K562 (cell line): ENCODE measurements at regions not wholly inside any gene's neighbourhood (a gene's known extent, or its start where the extent isn't known, plus 50 kb on each side); places are given as distances from the start of the nearest gene placed in this dataset.

Source experiments
- ATAC-seq: fragments of 200-7000 bp; cut with Tn5 transposase; 3 replicates; pipeline ENCODE4 v1.9.1; 2020; ENCODE audit warnings: moderate library complexity
- BruUV-seq: library from RNA; stranded (reverse); fragments of 400-500 nt; replicated peaks from 2 replicates; lab custom pipeline; 2021; lab: Mats Ljungman, UMichigan
- CTCF ChIA-PET: fragments of 300-600 bp; formaldehyde crosslinking; extraction: SDS; loops from one replicate; lab custom pipeline; 2021; ENCODE audit warnings: low intra/inter-chr PET ratio; lab: Yijun Ruan, JAX
- POLR2A ChIA-PET: fragments of 300-600, 350-650 bp; sonication (Branson Sonifier 250); formaldehyde crosslinking; extraction: SDS; loops from one replicate; lab custom pipeline; 2021; ENCODE audit warnings: antibody characterized with exemption, inconsistent platforms; lab: Yijun Ruan, JAX
- DNase-seq, 4 experiments: peaks; one replicate each; pipeline versions ENCODE4 v3.0.0 to v3.0.0-alpha.2; 2011 to 2018; ENCODE audit warnings: low spot score in 3 of 4, mixed read lengths in 3 of 4; ENCODE audit errors: extremely low read depth in 1 of 4
- FAIRE-seq: peaks from 2 replicates; lab custom pipeline; 2011; peaks lifted over from hg19 to GRCh38; lab: Jason Lieb, UNC
- H2AFZ ChIP-seq: 2 replicates; pipeline ENCODE4 v1.6.0; 2011; ENCODE audit warnings: low read depth, low read length, control low read depth, inconsistent platforms
- H3K27ac ChIP-seq: fragments of 200-600 bp; 3 replicates; pipeline ENCODE4 v1.8.0; 2011; ENCODE audit warnings: low read depth, mild to moderate bottlenecking, control low read depth, inconsistent platforms, low read length, moderate library complexity, mixed read lengths; ENCODE audit errors: extremely low read depth
- H3K27me3 ChIP-seq, 2 experiments: fragments of 300-600 bp in 1 of 2; 2 replicates in 1 of 2; 3 replicates in 1 of 2; pipeline versions ENCODE4 v1.6.0 to v1.8.0; 2011; ENCODE audit warnings: inconsistent platforms in 2 of 2, low read length in 2 of 2, mild to moderate bottlenecking in 1 of 2, mixed read lengths in 1 of 2, moderate library complexity in 1 of 2; ENCODE audit not compliant: control insufficient read depth in 2 of 2, insufficient read depth in 2 of 2
- H3K36me3 ChIP-seq: fragments of 300-600 bp; 3 replicates; pipeline ENCODE4 v1.8.0; 2011; ENCODE audit warnings: mild to moderate bottlenecking, low read length, inconsistent platforms; ENCODE audit not compliant: control insufficient read depth, insufficient read depth
- H3K4me1 ChIP-seq, 2 experiments: fragments of 200-600 bp in 1 of 2; replicated peaks in 1 of 2; 2 replicates in 1 of 2; 3 replicates in 1 of 2; pipeline versions ENCODE4 v1.5.1 to v1.8.0; 2011; ENCODE audit warnings: inconsistent platforms in 2 of 2, low read length in 2 of 2, mild to moderate bottlenecking in 1 of 2, mixed read lengths in 1 of 2, moderate library complexity in 1 of 2; ENCODE audit not compliant: control insufficient read depth in 2 of 2, insufficient read depth in 2 of 2
- H3K4me2 ChIP-seq: 2 replicates; pipeline ENCODE4 v1.6.1; 2011; ENCODE audit warnings: low read length, control low read depth, inconsistent platforms, mixed read lengths; ENCODE audit not compliant: insufficient read depth
- H3K4me3 ChIP-seq: fragments of 200-600 bp; sonication (generic), shearing (Covaris generic); 2 replicates; pipeline ENCODE4 v1.5.1; 2016; ENCODE audit warnings: control low read depth, inconsistent platforms
- H3K79me2 ChIP-seq: fragments of 200-600 bp; 3 replicates; pipeline ENCODE4 v1.8.0; 2011; ENCODE audit warnings: low read length, inconsistent platforms; ENCODE audit not compliant: control insufficient read depth, insufficient read depth
- H3K9ac ChIP-seq, 2 experiments: 2 replicates each; pipeline versions ENCODE4 v1.6.0 to v1.6.1; 2011; ENCODE audit warnings: low read depth in 2 of 2, low read length in 2 of 2, control low read depth in 1 of 2, inconsistent platforms in 1 of 2, mild to moderate bottlenecking in 1 of 2, mixed read lengths in 1 of 2; ENCODE audit not compliant: insufficient read depth in 1 of 2
- H3K9me1 ChIP-seq: one replicate; pipeline ENCODE4 v1.6.0; 2011; ENCODE audit warnings: inconsistent platforms, mild to moderate bottlenecking, low read length, moderate library complexity; ENCODE audit not compliant: control insufficient read depth, insufficient read depth
- H3K9me3 ChIP-seq: replicated peaks from 2 replicates; pipeline ENCODE4 v1.5.1; 2011; ENCODE audit warnings: low read depth, low read length, inconsistent platforms; ENCODE audit not compliant: control insufficient read depth, insufficient read depth
- H4K20me1 ChIP-seq: replicated peaks from 2 replicates; pipeline ENCODE4 v1.6.1; 2011; ENCODE audit warnings: low read length, inconsistent platforms, mixed read lengths; ENCODE audit not compliant: control insufficient read depth, insufficient read depth
- CREB3 ChIP-seq: fragments of 450-650 bp; conservative IDR thresholded peaks from 2 replicates; pipeline ENCODE4 v1.6.1; 2016; ENCODE audit warnings: missing genetic modification characterization, low read depth, mild to moderate bottlenecking, missing compliant biosample characterization, moderate library complexity
- GMEB1 ChIP-seq: fragments of 250-450 bp; sonication (Bioruptor Pico); IDR thresholded peaks from 2 replicates; pipeline ENCODE4 v1.4.0; 2020; ENCODE audit warnings: mild to moderate bottlenecking
- HLTF ChIP-seq: fragments of 450-650 bp; IDR thresholded peaks from 2 replicates; pipeline ENCODE4 v1.6.1; 2016
- HNRNPL ChIP-seq: fragments of 200-400 bp; formaldehyde crosslinking; IDR thresholded peaks from 2 replicates; pipeline ENCODE4 v1.6.1; 2017; ENCODE audit warnings: low read depth, mild to moderate bottlenecking, low read length
- KDM4B ChIP-seq, 2 experiments: fragments of 450-650 bp in 1 of 2; sonication (generic) in 1 of 2; IDR thresholded peaks; 2 replicates each; pipeline ENCODE4 v1.6.1; 2016 to 2017; ENCODE audit warnings: borderline replicate concordance in 2 of 2, antibody characterized with exemption in 1 of 2, low read depth in 1 of 2, mild to moderate bottlenecking in 1 of 2
- PCBP2 ChIP-seq: fragments of 200-400 bp; formaldehyde crosslinking; IDR thresholded peaks from 2 replicates; pipeline ENCODE4 v1.6.1; 2018; ENCODE audit warnings: low read length, low read depth, mild to moderate bottlenecking, moderate library complexity; ENCODE audit not compliant: poor library complexity, severe bottlenecking
- XRCC5 ChIP-seq: fragments of 200-400 bp; formaldehyde crosslinking; IDR thresholded peaks from 2 replicates; pipeline ENCODE4 v1.6.1; 2017; ENCODE audit warnings: low read depth, mild to moderate bottlenecking, low read length
- WGBS: fragments of 100-300 bp; shearing (Covaris generic); methylation state at CpG from one replicate; pipeline ENCODE4 v1.1.6; 2016; ENCODE audit warnings: low coverage, mixed read lengths; ENCODE audit not compliant: insufficient coverage; ENCODE audit errors: missing lambda C conversion rate; 5-methylcytosine and 5-hydroxymethylcytosine counted together
- in situ Hi-C: fragments of 300-500 bp; cut with MboI; formaldehyde crosslinking; loops from 4 replicates; pipeline ENCODE4 v1.15.0; 2018; ENCODE audit warnings: inconsistent platforms, mixed read lengths
- intact Hi-C: fragments of 100-400 bp; cut with micrococcal nuclease; formaldehyde crosslinking; loops from 2 replicates; pipeline ENCODE4 v1.14.2; 2022

GRCh38 chr4:133694416-133694815, 507.2 kb downstream of the PABPC4L start:
- intact Hi-C loops (no loop called here), in situ Hi-C loops (no loop called here)
- TF ChIP-seq HNRNPL (no peak), KDM4B (IDR thresholded peaks at IDR 0.05; ENCODE audit: borderline replicate concordance in 2 of 2, low read depth in 1 of 2) (no peak), HLTF (no peak), CREB3 (tag) (no peak), PCBP2 (no peak), GMEB1 (no peak), XRCC5 (no peak)
- Histone ChIP-seq H3K27me3 (no peaks in the 10 kb centered on the region), H3K9ac (no peak overlapping the region), H3K27ac (no peak overlapping the region), H3K9me3 (no peaks in the 10 kb centered on the region), H3K36me3 (no peaks in the 10 kb centered on the region), H4K20me1 (no peaks in the 10 kb centered on the region), H3K4me2 (no peak overlapping the region), H2AFZ (no peak overlapping the region), H3K4me1 (no peaks in the 10 kb centered on the region), H3K9me1 (no peaks in the 10 kb centered on the region), H3K79me2 (no peaks in the 10 kb centered on the region), H3K4me3 (no peak overlapping the region)
- DNase-seq (no peak), ATAC-seq (no peak), FAIRE-seq (no peak)
- BruUV-seq, result no TSS peak
- POLR2A ChIA-PET, result no interaction called here
- WGBS, result 0% methylated on average over 2 of the region's 2 CpGs
- CTCF ChIA-PET, result no interaction called here
